HG03342 (cell line): ENCODE measurements at regions not wholly inside any gene's neighbourhood (a gene's known extent, or its start where the extent isn't known, plus 50 kb on each side); places are given as distances from the start of the nearest gene placed in this dataset.

Source experiments
- ATAC-seq: cut with Tn5 transposase; IDR thresholded peaks from one replicate; pipeline ENCODE4 v1.9.1; 2021; ENCODE audit warnings: mild to moderate bottlenecking, moderate library complexity; ENCODE audit not compliant: unreplicated experiment

- ATAC-seq, result no peak
Measured at GRCh38 chr4:18840481-18840880, 818.9 kb upstream of the LCORL start.

GRCh38 chr4:18816228-18816895, 794.8 kb upstream of the LCORL start:
- no peak for ATAC-seq

DNA sequence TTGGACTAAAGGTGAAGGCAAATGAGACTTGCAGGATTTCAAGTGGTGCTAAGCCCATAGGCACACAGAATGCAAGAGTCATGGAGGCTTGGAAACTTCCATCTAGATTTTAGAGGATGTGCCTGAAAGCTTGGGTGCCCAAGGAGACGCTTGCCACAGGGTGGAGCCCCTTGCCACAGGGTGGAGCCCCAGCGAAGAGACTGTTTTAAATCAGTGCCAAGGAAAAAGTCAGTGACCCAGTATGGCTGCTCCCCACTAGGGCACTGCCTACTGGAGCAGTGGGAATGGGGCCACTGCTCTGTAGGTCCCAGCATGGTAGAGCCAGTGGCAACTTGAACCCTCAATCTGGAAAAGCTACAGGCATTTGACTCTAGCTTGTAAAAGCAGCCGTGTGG, 794.2 kb upstream of the LCORL start:
- ATAC-seq, result no peak

DNA sequence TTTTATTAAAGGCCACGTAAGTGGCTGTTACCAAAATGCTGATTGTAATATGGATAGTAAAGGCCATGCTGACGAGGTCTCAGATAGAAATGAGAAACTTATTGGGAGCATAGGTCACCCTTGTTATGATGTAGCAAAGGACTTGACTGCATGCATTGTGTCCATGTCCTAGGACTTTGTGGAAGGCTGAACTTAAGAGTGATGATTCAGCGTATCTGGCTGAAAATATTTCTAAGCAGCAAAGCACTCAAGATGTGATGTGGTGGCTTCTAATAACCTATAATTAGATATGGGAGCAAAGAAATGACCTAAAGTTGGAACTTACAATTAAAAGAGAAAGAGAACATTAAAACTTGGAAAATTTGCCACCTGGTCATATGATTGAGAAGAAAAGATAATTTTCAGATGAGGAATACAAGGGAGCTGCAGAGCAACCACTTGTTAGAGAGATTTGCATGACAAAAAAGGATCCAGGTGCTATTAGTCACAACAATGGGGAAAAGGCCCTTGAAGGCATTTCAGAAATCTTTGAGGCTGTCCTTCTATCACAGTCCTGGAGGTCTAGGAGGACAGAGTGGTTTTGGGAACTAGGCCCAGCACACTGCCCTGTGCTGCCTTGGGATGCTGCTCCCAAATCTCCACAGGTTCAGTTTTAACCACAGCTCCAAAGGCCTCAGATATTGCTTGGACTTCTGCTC, 793.7 kb upstream of the LCORL start:
- no peak for ATAC-seq

- no peak for ATAC-seq
Measured at GRCh38 chr4:18813771-18814170, 792.2 kb upstream of the LCORL start.

GRCh38 chr4:18813055-18813454, 791.5 kb upstream of the LCORL start:
- no peak for ATAC-seq

- no peak for ATAC-seq
Measured at GRCh38 chr4:18803781-18804180, 782.2 kb upstream of the LCORL start.

DNA sequence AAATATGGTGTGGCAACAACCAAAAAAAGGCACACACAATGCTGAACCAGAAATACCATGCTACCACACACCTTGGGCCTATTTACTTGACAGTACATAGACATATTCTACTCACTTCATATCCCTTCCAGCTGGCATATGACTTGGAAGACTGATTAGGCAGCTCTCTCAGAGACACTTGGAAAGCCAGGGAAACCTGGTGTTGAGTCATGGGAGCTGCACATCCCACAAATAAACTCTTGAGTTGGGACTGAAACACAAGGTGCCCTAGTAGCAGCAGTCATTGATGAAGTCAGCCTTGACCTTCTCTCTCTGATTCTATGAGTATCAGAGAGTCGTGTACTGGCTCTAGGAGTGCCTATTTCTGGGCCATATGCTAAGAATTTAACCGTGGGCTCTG, 776.6 kb upstream of the LCORL start:
- ATAC-seq, result no peak

DNA sequence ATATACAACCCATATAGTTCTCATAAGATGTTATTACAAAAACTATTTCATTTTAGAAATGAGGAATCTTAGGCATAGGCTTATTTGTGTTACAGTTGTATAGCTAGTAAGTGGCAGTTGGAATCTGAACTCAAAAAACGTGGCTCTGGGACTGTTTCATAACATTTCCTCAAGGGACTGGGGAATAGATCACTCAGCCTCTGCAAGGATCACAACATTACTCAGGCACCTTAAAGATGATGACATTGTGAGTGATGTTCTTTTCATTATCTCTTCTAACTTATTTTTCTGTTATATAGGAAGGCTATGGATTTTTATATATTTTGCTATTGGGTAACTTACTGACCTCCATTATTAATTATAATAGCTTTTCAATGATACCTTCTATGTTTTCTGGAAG, 774.2 kb upstream of the LCORL start:
- no peak for ATAC-seq

DNA sequence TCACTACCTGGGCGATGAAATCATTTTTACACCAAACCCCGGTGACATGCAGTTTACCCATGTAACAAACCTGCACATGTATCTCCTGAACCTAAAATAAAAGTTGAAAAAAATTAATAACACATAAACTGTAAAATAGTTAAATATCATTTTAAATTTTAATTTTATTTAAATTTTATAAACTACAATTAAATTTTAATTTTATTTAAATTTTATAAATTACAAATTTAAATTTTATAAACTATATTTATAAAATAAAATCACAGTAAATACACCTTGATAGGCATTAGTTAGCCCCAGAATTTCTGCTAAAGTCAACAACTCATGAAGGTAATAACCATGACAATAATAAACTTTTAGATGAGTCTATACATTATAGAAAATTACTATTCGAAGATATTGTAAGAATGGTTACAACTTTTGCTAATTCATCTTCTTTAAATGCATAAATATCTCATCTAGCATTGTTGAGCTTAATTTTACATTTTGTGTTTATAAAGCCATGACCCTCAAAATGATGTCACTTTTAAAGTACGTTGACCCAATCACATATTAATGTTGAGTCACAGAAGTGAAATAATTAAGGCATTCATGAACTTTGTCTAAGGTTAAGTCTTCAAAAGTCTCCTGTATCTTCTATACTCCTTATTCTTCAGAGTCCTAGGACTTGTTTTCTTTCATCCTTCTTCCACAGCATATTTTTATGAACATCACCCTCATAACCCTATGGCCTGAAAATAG, 755.8 kb upstream of the LCORL start:
- no peak for ATAC-seq

DNA sequence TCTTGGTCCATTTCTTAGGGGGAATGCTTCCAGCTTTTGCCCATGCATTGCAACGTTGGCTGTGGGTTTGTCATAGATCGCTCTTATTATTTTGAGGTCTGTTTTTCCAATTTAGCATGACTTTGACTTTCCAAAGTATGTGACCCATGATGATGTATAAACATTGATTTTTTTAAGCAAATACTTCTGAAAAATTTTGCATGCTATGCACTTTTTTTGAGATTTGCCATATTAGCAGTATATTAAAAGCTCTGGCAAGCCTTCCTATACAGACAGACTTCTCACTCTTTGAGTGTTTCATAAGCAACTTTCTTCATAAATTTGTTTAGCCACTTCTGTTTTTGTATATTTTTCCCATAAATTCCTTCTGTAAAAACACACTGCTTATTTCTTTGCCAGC, 746.4 kb upstream of the LCORL start:
- ATAC-seq, result no peak

- no peak for ATAC-seq
Measured at GRCh38 chr4:18756671-18757070, 735.1 kb upstream of the LCORL start.

- ATAC-seq, result no peak
Measured at GRCh38 chr4:18754180-18754579, 732.6 kb upstream of the LCORL start.

- ATAC-seq, result no peak
Measured at GRCh38 chr4:18751083-18751482, 729.5 kb upstream of the LCORL start.

- ATAC-seq, result no peak
Measured at GRCh38 chr4:18749391-18749790, 727.8 kb upstream of the LCORL start.

DNA sequence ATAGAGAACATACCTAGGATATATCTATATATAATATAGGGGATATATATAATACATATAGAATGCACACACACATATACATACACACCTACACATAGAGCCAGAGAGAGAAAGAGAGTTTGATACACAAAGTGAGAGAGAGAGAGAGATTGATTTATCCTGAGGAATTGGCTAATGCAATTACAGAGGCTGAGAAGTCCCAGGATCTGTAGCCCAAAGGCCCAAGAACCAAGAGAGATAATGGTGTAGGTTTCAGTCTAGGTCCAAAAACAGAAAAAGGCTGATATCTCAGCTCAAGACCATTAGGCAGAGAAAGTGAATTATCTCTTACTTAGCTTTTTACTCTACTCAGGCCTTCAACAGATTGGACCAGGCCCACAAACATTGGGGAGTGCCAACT, 715.0 kb upstream of the LCORL start:
- no peak for ATAC-seq

DNA sequence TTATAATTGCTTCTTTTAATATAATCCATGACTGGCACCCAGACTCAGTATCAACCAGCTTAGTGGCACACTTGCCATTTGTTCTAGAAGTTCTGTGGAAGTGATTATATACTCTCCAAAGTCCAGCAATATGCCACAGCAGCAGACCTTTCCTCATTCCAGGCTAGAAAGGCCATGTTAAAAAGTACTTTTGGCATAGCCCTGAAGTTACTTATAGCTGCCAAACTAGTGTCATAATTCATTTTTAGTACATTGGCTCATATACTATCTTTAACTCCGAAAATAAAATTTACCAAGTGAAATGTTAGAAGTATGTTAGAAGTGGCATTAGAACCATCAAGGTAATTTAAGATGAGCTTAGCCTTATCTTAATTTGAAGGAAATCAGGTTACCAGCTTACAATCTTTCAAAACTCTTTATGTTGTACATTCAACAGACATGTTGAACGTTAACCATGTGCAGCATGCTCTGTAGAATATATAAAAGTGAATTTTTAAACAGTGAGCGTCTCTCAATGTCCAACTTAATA, 714.2 kb upstream of the LCORL start:
- ATAC-seq, result no peak

GRCh38 chr4:18734405-18734804, 712.9 kb upstream of the LCORL start:
- ATAC-seq, result no peak

- no peak for ATAC-seq
Measured at GRCh38 chr4:18733961-18734360, 712.4 kb upstream of the LCORL start.

GRCh38 chr4:18722748-18723191, 701.2 kb upstream of the LCORL start:
- ATAC-seq, result no peak

GRCh38 chr4:18698119-18698883, 676.7 kb upstream of the LCORL start:
- ATAC-seq, result no peak
